ENCODE measurements at regions not wholly inside any gene's neighbourhood (a gene's known extent, or its start where the extent isn't known, plus 50 kb on each side); places are given as distances from the start of the nearest gene placed in this dataset.

GRCh38 chr7:156493942-156494341, 146.6 kb upstream of the RNF32 start:
- Histone ChIP-seq H3K27me3 (ENCODE audit: low read length) (no peaks in the 10 kb centered on the region), H3F3A (ENCODE audit: insufficient read depth) (no peaks in the 10 kb centered on the region), H3K79me2 (ENCODE audit: insufficient read depth, low read length) (no peaks in the 10 kb centered on the region), H3K9me2 (replicated peaks; ENCODE audit: insufficient read depth, low read length) (no peaks in the 10 kb centered on the region), H3K4me3 (ENCODE audit: insufficient read depth, low read length, poor library complexity, severe bottlenecking) (no peak overlapping the region), H3K36me3 (ENCODE audit: low read length) (no peaks in the 10 kb centered on the region), H3K27ac (ENCODE audit: low read depth, low read length) (no peak overlapping the region), H3K9me3 (ENCODE audit: insufficient read depth, low read length) (no peaks in the 10 kb centered on the region), H2AFZ (ENCODE audit: low read depth, low read length, severe bottlenecking) (no peak overlapping the region), H3K4me2 (ENCODE audit: low read depth, low read length, poor library complexity, severe bottlenecking) (no peak overlapping the region), H4K20me1 (ENCODE audit: low read depth, low read length) (no peaks in the 10 kb centered on the region), H3K9ac (ENCODE audit: low read length) (no peak overlapping the region)
- no peak for TF ChIP-seq EZH2phosphoT487 (conservative IDR thresholded peaks at IDR 0.05; ENCODE audit: low read length)
- TF ChIP-seq, protein P1, sequence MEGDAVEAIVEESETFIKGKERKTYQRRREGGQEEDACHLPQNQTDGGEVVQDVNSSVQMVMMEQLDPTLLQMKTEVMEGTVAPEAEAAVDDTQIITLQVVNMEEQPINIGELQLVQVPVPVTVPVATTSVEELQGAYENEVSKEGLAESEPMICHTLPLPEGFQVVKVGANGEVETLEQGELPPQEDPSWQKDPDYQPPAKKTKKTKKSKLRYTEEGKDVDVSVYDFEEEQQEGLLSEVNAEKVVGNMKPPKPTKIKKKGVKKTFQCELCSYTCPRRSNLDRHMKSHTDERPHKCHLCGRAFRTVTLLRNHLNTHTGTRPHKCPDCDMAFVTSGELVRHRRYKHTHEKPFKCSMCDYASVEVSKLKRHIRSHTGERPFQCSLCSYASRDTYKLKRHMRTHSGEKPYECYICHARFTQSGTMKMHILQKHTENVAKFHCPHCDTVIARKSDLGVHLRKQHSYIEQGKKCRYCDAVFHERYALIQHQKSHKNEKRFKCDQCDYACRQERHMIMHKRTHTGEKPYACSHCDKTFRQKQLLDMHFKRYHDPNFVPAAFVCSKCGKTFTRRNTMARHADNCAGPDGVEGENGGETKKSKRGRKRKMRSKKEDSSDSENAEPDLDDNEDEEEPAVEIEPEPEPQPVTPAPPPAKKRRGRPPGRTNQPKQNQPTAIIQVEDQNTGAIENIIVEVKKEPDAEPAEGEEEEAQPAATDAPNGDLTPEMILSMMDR (IDR thresholded peaks at IDR 0.05; ENCODE audit: insufficient read depth, low read length, poor library complexity, severe bottlenecking): no peak

- no peaks in the 10 kb centered on the region for H3K9me3 ChIP-seq (ENCODE audit: insufficient read depth, low read length)
- no peak overlapping the region for H3K4me2 ChIP-seq (ENCODE audit: low read depth, low read length, poor library complexity, severe bottlenecking)
- H2AFZ ChIP-seq (ENCODE audit: low read depth, low read length, severe bottlenecking): no peak overlapping the region
- no peaks in the 10 kb centered on the region for H4K20me1 ChIP-seq (ENCODE audit: low read depth, low read length)
- no peak for TF ChIP-seq EZH2phosphoT487 (conservative IDR thresholded peaks at IDR 0.05; ENCODE audit: low read length)
- TF ChIP-seq, protein P1 (IDR thresholded peaks at IDR 0.05; ENCODE audit: insufficient read depth, low read length, poor library complexity, severe bottlenecking): no peak
- H3K27ac ChIP-seq (ENCODE audit: low read depth, low read length): no peak overlapping the region
- H3F3A ChIP-seq (ENCODE audit: insufficient read depth): no peaks in the 10 kb centered on the region
- no peaks in the 10 kb centered on the region for H3K79me2 ChIP-seq (ENCODE audit: insufficient read depth, low read length)
- H3K9me2 ChIP-seq (replicated peaks; ENCODE audit: insufficient read depth, low read length): no peaks in the 10 kb centered on the region
- H3K9ac ChIP-seq (ENCODE audit: low read length): no peak overlapping the region
- no peak overlapping the region for H3K4me3 ChIP-seq (ENCODE audit: insufficient read depth, low read length, poor library complexity, severe bottlenecking)
- no peaks in the 10 kb centered on the region for H3K27me3 ChIP-seq (ENCODE audit: low read length)
- no peaks in the 10 kb centered on the region for H3K36me3 ChIP-seq (ENCODE audit: low read length)
These were observed 148.4 kb upstream of the RNF32 start for GRCh38 chr7:156492170-156492569.

GRCh38 chr7:156491435-156491834, 149.1 kb upstream of the RNF32 start:
- TF ChIP-seq, protein P1 (IDR thresholded peaks at IDR 0.05; ENCODE audit: insufficient read depth, low read length, poor library complexity, severe bottlenecking): no peak
- TF ChIP-seq EZH2phosphoT487 (conservative IDR thresholded peaks at IDR 0.05; ENCODE audit: low read length): no peak
- Histone ChIP-seq H3F3A (ENCODE audit: insufficient read depth) (no peaks in the 10 kb centered on the region), H3K79me2 (ENCODE audit: insufficient read depth, low read length) (no peaks in the 10 kb centered on the region), H3K27me3 (ENCODE audit: low read length) (no peaks in the 10 kb centered on the region), H3K27ac (ENCODE audit: low read depth, low read length) (no peak overlapping the region), H4K20me1 (ENCODE audit: low read depth, low read length) (no peaks in the 10 kb centered on the region), H3K4me3 (ENCODE audit: insufficient read depth, low read length, poor library complexity, severe bottlenecking) (no peak overlapping the region), H3K9me3 (ENCODE audit: insufficient read depth, low read length) (no peaks in the 10 kb centered on the region), H3K9me2 (replicated peaks; ENCODE audit: insufficient read depth, low read length) (no peaks in the 10 kb centered on the region), H3K36me3 (ENCODE audit: low read length) (no peaks in the 10 kb centered on the region), H3K4me2 (ENCODE audit: low read depth, low read length, poor library complexity, severe bottlenecking) (no peak overlapping the region), H2AFZ (ENCODE audit: low read depth, low read length, severe bottlenecking) (no peak overlapping the region), H3K9ac (ENCODE audit: low read length) (no peak overlapping the region)
